ENCODE measurements at regions not wholly inside any gene's neighbourhood (a gene's known extent, or its start where the extent isn't known, plus 50 kb on each side); places are given as distances from the start of the nearest gene placed in this dataset.
"Not testable (repeated sequence)": the region's sequence is repeated elsewhere in the genome, so short reads cannot be mapped to it uniquely, and the experiment has no call there.

DNA sequence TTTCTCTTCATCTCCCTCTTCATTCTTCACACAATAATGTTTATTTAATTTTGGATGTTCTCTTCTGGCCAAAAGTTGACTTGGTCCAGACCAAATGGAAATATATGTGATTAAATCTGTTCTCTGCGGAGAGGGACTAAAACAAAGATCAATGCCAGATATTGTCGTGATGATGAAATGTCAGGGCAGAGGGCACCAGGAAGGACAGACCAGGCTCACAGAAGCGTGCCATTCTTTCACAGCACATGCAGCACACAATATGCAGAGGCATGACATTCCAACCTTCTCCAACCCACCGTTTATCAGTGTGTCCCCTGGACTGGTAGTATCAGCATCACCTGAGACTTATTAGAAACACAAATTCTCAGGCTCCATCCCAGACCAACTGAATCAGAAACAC lies 125.2 kb upstream of the PLGLB2 start:
- not testable (repeated sequence) for TF ChIP-seq EZH2phosphoT487 (IDR thresholded peaks at IDR 0.05; ENCODE audit: insufficient read depth, low read depth); EZH2 (IDR thresholded peaks at IDR 0.05; ENCODE audit: insufficient read depth, poor library complexity, severe bottlenecking)
